Ishikawa (cell line): ENCODE measurements at regions not wholly inside any gene's neighbourhood (a gene's known extent, or its start where the extent isn't known, plus 50 kb on each side); places are given as distances from the start of the nearest gene placed in this dataset.

Experiments
- CEBPB ChIP-seq: IDR thresholded peaks from 2 replicates; pipeline ENCODE4 v1.6.1; 2012
- CREB1 ChIP-seq: IDR thresholded peaks from 2 replicates; pipeline ENCODE4 v1.6.1; 2012; ENCODE audit warnings: low read depth
- EP300 ChIP-seq: IDR thresholded peaks from 2 replicates; pipeline ENCODE4 v1.6.1; 2012; ENCODE audit warnings: borderline replicate concordance
- TCF12 ChIP-seq: IDR thresholded peaks from 2 replicates; pipeline ENCODE4 v1.6.1; 2012; ENCODE audit warnings: low read depth
- TEAD4 ChIP-seq: IDR thresholded peaks from 2 replicates; pipeline ENCODE4 v1.6.1; 2012

DNA sequence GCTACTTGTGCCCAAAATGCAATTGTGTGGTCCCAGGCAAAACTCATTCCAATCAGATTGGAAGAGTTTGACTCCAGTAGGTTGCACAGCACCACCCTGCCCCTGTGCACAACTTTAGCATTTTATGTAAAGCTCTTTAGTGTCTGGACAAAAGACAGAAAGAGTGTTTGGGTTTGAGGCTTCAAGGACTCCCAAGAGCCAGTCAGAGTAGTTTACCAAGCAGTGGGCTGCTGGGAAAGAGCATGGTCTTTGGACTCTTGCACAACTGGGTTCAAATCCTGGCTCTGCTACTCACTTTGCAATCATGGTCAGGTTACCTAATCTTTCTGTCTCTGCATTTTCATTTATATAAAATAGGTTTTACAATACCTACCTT is 75.8 kb upstream of the UMPS start:
- TF ChIP-seq TEAD4, result no peak
- no peak for TF ChIP-seq CEBPB
- no peak for TF ChIP-seq EP300
- TF ChIP-seq CREB1, result no peak
- TF ChIP-seq TCF12, result no peak
